ENCODE measurements at regions not wholly inside any gene's neighbourhood (a gene's known extent, or its start where the extent isn't known, plus 50 kb on each side); places are given as distances from the start of the nearest gene placed in this dataset.
"Not testable (repeated sequence)": the region's sequence is repeated elsewhere in the genome, so short reads cannot be mapped to it uniquely, and the experiment has no call there.

DNA sequence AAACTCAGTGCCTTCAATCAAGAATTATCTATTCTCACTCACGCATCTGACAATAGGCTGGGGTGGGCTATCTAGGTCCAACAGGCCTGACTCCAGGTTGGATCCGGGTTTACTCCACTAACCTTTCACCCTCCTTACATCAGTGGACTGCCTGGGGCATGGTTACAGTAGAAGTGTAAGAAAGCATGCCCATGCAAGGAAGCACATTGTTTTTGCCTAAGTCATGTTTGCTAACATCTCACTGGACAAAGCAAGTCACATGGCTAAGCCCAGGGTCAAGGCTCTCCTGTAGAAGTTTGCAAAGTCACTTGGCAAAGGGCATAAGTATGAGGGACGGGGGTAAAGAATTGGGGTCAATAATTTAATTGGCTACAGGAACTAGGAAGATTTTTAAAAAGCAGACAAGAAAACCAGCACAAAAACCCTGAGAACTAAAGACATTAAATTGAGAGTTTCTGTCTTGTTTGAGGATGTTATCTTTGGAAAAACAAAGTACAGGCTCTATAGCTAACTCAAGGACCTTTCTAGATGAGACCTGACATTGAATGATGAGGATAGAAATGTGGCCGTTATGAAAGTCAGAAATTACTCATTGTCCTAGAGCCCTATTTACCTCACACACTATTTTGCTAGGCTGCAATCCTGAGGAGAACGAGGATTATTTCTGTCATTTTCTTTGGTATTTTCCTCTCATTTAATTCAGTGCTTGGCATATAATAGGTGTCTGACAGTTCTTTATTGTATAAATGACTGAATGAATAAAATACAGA is 214.2 kb downstream of the IL20RB start:
- WGBS: 94% methylated on average over 4 of the region's 5 CpGs
- Histone ChIP-seq H3K36me3 (ENCODE audit: insufficient read depth, low read length) (no peaks in the 10 kb centered on the region), H3K9me3 (ENCODE audit: insufficient read depth, low read depth, low read length) (no peaks in the 10 kb centered on the region), H3K4me3 (ENCODE audit: low read length) (no peak overlapping the region), H3K27me3 (ENCODE audit: insufficient read depth, low read length) (no peaks in the 10 kb centered on the region), H3K27ac (ENCODE audit: low read depth, low read length) (no peak overlapping the region), H3K4me1 (ENCODE audit: insufficient read depth, low read length) (no peaks in the 10 kb centered on the region), H3K9ac (ENCODE audit: low read depth, low read length) (no peak overlapping the region)

DNA sequence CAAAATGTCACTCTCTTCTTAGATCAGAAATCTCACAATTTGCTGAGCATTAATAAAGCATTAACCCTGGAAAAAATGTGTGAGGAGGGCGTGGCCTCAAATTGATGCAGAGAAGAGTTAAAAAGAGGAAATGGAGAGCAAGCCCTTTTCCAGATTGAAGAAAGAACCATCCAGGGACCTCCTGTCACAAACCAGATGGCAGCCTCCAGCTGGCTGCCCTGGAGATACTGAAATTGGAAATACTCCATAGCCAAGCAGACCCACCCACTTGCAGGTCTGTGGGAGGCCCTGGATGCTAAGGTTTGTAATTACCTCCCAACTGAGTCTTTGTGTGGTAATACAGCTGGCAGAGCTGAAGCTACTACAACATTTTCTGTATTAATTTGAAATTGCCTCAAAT is 214.9 kb downstream of the IL20RB start:
- Histone ChIP-seq H3K9ac (ENCODE audit: low read depth, low read length) (no peak overlapping the region), H3K4me1 (ENCODE audit: insufficient read depth, low read length) (no peaks in the 10 kb centered on the region), H3K36me3 (ENCODE audit: insufficient read depth, low read length) (no peaks in the 10 kb centered on the region), H3K27me3 (ENCODE audit: insufficient read depth, low read length) (no peaks in the 10 kb centered on the region), H3K27ac (ENCODE audit: low read depth, low read length) (no peak overlapping the region), H3K4me3 (ENCODE audit: low read length) (no peak overlapping the region), H3K9me3 (ENCODE audit: insufficient read depth, low read depth, low read length) (no peaks in the 10 kb centered on the region)
- WGBS: 94% methylated on average over 1 of the region's 1 CpG

DNA sequence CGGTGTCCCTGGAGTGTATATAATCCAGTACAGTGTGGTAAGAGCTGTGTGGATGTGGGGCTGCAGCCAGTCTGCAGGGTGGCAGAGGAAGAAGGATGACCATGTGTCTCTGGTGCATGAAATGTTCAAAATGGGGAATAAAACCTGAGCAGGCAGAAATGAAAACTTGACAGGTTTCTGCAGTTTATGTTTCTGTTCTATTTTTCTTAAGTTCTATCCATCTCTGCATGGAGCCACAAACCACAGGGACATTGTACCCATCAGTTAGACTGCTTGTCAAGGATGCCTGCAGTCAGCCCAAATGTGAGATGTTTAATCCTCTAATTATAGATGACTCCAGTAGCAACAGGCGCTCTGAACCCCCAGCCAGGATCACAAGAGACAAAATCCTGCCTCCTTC is 216.7 kb downstream of the IL20RB start:
- H3K27ac ChIP-seq (ENCODE audit: low read depth, low read length): no peak overlapping the region
- WGBS: 85% methylated on average over 2 of the region's 2 CpGs

DNA sequence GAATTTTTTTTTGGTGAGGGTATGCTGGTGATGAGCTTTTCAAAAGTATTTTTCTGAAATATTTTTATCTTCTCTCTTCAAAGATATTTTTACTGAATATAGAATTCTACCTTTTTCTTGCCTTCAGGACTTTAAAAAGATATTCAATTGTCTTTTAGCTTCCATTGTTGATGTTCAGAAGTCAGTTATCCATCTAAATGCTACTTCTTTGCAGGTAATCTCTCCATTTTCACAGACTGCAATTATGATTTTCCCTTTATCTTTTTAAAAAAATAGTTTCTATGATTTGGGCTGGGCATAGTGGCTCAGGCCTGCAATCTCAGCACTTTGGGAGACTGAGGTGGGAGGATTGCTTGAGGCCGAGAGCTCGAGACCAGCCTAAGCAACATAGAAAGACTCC is 222.4 kb downstream of the IL20RB start:
- H3K27ac ChIP-seq (ENCODE audit: low read depth, low read length): no peak overlapping the region

More for the DNA sequence above, 216.7 kb downstream of the IL20RB start:
- no peaks in the 10 kb centered on the region for H3K27me3 ChIP-seq (ENCODE audit: insufficient read depth, low read length)
- no peaks in the 10 kb centered on the region for H3K4me1 ChIP-seq (ENCODE audit: insufficient read depth, low read length)
- no peak overlapping the region for H3K4me3 ChIP-seq (ENCODE audit: low read length)
- H3K9me3 ChIP-seq (ENCODE audit: insufficient read depth, low read depth, low read length): peaks cover 1% of the 10 kb centered on the region; the same call in 1 of the 2 replicates
- H3K9ac ChIP-seq (ENCODE audit: low read depth, low read length): no peak overlapping the region
- no peaks in the 10 kb centered on the region for H3K36me3 ChIP-seq (ENCODE audit: insufficient read depth, low read length)

DNA sequence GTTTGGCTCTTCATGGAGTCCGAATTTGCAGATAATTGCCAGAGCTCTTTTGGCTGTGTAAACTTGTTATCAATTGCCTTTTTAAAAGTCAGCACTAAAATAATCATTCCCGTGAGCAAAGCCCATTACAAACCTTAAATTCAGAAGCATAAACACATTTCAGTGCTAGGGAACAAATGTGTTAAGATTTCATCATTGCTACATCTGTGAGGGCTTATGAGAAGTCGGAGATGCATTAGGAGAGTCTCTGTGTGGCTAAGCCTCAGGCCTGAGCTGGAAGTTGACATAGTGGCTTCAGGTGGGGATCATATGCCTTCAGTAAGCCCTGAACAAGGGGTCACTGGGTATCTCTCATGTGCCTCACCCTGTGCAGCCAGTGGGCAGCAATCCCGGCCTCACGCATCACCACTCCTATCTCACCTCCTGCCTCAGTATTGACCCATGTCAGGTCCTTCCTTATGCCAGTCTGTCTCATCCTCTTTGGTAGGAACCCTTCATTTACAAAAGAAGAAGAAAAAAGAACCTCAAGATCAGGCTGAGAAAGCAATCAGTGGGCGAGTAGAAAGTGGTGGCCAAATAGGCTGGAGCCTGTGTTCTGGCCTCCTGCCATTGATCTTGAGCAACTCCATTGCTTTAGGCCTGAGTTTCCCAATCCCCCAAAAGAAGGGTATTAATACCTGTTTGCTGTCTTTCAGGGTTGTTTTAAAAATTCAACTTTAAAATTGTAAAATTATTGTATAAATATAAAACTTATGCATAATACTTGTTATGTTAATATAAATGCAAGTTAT is 233.5 kb downstream of the IL20RB start:
- no peak overlapping the region for H3K4me3 ChIP-seq (ENCODE audit: low read length)
- WGBS: 86% methylated on average over 6 of the region's 6 CpGs
- peaks cover 9% of the 10 kb centered on the region; the same call in 1 of the 2 replicates for H3K4me1 ChIP-seq (ENCODE audit: insufficient read depth, low read length)
- H3K36me3 ChIP-seq (ENCODE audit: insufficient read depth, low read length): no peaks in the 10 kb centered on the region
- no peaks in the 10 kb centered on the region for H3K27me3 ChIP-seq (ENCODE audit: insufficient read depth, low read length)
- H3K27ac ChIP-seq (ENCODE audit: low read depth, low read length): no peak overlapping the region
- no peaks in the 10 kb centered on the region for H3K9me3 ChIP-seq (ENCODE audit: insufficient read depth, low read depth, low read length)
- no peak overlapping the region for H3K9ac ChIP-seq (ENCODE audit: low read depth, low read length)

More for the DNA sequence above, 222.4 kb downstream of the IL20RB start:
- Histone ChIP-seq H3K36me3 (ENCODE audit: insufficient read depth, low read length) (no peaks in the 10 kb centered on the region), H3K9ac (ENCODE audit: low read depth, low read length) (no peak overlapping the region), H3K27me3 (ENCODE audit: insufficient read depth, low read length) (no peaks in the 10 kb centered on the region), H3K4me1 (ENCODE audit: insufficient read depth, low read length) (no peaks in the 10 kb centered on the region), H3K4me3 (ENCODE audit: low read length) (no peak overlapping the region), H3K9me3 (ENCODE audit: insufficient read depth, low read depth, low read length) (peaks cover 20% of the 10 kb centered on the region)
- WGBS: no CpG with 5 or more reads among the region's 2 CpGs

DNA sequence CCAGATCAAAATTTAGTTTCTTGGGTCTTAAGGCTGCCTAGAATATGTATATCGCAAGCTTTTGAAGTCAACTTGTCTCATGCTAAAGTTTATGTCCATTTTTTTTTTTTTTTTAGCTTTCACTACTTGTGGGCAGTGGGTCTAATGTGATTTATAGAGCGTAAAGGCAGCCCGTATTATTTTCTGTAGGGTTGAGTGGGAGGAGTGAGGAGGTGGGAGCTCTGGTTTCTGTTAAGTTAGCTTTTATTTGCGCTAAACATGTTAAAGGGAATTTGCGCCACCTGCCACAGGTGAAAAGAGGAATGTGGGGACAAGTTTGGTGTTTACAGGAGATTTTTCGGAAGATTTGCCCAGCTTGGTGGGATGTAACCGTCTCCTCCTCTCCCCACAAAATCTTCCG is 234.2 kb downstream of the IL20RB start:
- Histone ChIP-seq H3K4me1 (ENCODE audit: insufficient read depth, low read length) (peaks cover 9% of the 10 kb centered on the region; the same call in 1 of the 2 replicates), H3K36me3 (ENCODE audit: insufficient read depth, low read length) (no peaks in the 10 kb centered on the region), H3K4me3 (ENCODE audit: low read length) (no peak overlapping the region), H3K27ac (ENCODE audit: low read depth, low read length) (no peak overlapping the region), H3K9me3 (ENCODE audit: insufficient read depth, low read depth, low read length) (no peaks in the 10 kb centered on the region), H3K9ac (ENCODE audit: low read depth, low read length) (no peak overlapping the region), H3K27me3 (ENCODE audit: insufficient read depth, low read length) (no peaks in the 10 kb centered on the region)
- WGBS: 75% methylated on average over 7 of the region's 8 CpGs

DNA sequence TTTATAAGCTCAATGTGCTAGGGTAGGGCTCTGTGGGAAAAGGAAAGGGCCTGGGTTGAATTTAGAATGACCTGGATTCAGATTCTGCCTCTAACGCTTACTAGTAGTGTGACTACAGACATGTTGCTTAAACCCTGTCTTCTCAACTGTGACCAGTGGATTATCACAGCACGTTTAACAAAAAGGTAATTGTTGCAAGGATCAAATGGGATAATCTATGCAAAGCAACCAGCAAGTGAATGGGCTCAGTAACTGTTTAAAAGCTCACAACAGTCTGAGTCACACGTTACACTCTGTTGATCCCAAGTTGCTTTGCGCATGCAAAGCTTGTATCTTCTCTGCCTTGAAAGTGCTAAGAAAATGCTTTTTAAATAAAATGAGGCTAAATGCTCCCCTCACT is 236.5 kb downstream of the IL20RB start:
- H3K9ac ChIP-seq (ENCODE audit: low read depth, low read length): no peak overlapping the region
- no peak overlapping the region for H3K27ac ChIP-seq (ENCODE audit: low read depth, low read length)
- no peaks in the 10 kb centered on the region for H3K27me3 ChIP-seq (ENCODE audit: insufficient read depth, low read length)
- no peak overlapping the region for H3K4me3 ChIP-seq (ENCODE audit: low read length)
- H3K9me3 ChIP-seq (ENCODE audit: insufficient read depth, low read depth, low read length): no peaks in the 10 kb centered on the region
- H3K4me1 ChIP-seq (ENCODE audit: insufficient read depth, low read length): peaks cover 9% of the 10 kb centered on the region; the same call in 1 of the 2 replicates
- H3K36me3 ChIP-seq (ENCODE audit: insufficient read depth, low read length): no peaks in the 10 kb centered on the region
- WGBS: 58% methylated on average over 4 of the region's 4 CpGs

DNA sequence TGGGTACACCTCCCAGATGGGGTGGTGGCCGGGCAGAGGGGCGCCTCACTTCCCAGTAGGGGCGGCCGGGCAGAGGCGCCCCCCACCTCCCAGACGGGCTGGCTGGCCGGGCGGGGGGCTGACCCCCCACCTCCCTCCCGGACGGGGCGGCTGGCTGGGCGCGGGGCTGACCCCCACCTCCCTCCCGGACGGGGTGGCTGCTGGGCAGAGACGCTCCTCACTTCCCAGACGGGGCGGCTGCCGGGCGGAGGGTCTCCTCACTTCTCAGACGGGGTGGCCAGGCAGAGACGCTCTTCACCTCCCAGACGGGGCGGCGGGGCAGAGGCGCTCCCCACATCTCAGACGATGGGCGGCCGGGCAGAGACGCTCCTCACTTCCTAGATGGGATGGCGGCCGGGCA is 240.6 kb downstream of the IL20RB start:
- WGBS: 97% methylated on average over 32 of the region's 32 CpGs
- H3K9ac ChIP-seq (ENCODE audit: low read depth, low read length); H3K9me3 ChIP-seq (ENCODE audit: insufficient read depth, low read depth, low read length); H3K4me1 ChIP-seq (ENCODE audit: insufficient read depth, low read length); H3K27ac ChIP-seq (ENCODE audit: low read depth, low read length); H3K4me3 ChIP-seq (ENCODE audit: low read length); H3K36me3 ChIP-seq (ENCODE audit: insufficient read depth, low read length); H3K27me3 ChIP-seq (ENCODE audit: insufficient read depth, low read length): not testable (repeated sequence)

DNA sequence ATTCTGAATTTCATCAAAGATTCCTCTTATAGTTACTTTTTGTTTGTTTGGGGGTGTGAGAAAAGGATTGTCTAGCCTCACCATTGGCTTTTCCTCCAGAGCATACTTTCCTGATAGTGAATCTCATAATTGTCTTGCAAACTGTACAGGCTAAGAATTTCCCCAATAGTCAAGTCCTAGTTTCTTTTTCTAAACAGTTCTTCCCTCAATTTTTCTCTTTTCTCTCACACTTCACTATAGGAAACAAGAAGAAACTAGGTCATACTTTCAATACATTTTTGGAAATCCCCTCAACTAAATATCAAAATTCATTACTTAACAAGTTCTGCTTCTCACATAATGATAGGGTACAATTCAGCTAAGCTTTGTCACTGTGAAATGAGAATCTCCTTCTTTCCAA is 241.9 kb downstream of the IL20RB start:
- H3K4me1 ChIP-seq (ENCODE audit: insufficient read depth, low read length): peaks cover under 1% of the 10 kb centered on the region; the same call in 1 of the 2 replicates
- no peak overlapping the region for H3K4me3 ChIP-seq (ENCODE audit: low read length)
- H3K9ac ChIP-seq (ENCODE audit: low read depth, low read length): no peak overlapping the region
- no peaks in the 10 kb centered on the region for H3K9me3 ChIP-seq (ENCODE audit: insufficient read depth, low read depth, low read length)
- no peaks in the 10 kb centered on the region for H3K36me3 ChIP-seq (ENCODE audit: insufficient read depth, low read length)
- H3K27me3 ChIP-seq (ENCODE audit: insufficient read depth, low read length): no peaks in the 10 kb centered on the region; the same call in 1 of the 2 replicates
- no peak overlapping the region for H3K27ac ChIP-seq (ENCODE audit: low read depth, low read length)

DNA sequence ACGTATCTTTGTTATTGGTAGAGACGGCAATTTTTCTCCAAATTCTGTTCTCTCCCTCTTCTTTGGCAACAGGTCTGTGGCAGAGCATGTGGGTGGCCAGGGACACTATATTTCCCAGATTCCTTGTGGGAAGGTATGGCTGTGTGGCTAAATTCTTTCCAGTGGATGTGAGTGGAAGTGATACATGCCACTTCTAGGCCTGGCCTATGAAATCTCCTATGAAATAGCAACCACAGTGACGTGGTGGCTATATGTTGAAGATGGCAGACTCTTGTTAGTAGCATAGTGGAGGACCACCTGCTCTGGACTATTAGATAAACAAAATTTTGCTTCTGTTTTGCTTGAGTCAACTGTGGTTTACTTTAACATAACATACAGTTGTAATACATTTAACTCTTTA is 243.3 kb downstream of the IL20RB start:
- no peaks in the 10 kb centered on the region for H3K36me3 ChIP-seq (ENCODE audit: insufficient read depth, low read length)
- no peaks in the 10 kb centered on the region; the same call in 1 of the 2 replicates for H3K27me3 ChIP-seq (ENCODE audit: insufficient read depth, low read length)
- H3K4me3 ChIP-seq (ENCODE audit: low read length): no peak overlapping the region
- no peaks in the 10 kb centered on the region for H3K9me3 ChIP-seq (ENCODE audit: insufficient read depth, low read depth, low read length)
- 100% methylated on average over 3 of the region's 3 CpGs for WGBS
- H3K27ac ChIP-seq (ENCODE audit: low read depth, low read length): no peak overlapping the region
- H3K4me1 ChIP-seq (ENCODE audit: insufficient read depth, low read length): no peaks in the 10 kb centered on the region
- no peak overlapping the region for H3K9ac ChIP-seq (ENCODE audit: low read depth, low read length)

DNA sequence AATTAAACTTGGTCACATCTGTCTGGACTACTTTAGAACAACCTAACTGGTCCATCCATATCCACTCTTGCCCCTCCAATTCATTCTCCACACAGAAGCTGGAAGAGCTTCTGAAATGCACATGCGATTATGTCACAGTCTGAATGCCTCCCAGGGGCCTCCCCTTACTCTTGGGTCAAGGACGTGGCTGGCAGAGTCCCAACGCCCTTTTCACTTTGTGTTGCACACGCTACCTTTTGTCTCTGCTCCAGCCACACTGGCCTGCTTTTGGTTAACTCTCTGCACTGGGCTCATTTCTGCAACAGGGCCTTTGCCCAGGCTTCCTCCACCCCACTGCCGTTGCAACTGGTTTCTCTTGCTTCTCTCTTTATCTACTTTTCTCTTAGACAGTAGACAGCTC is 245.2 kb downstream of the IL20RB start:
- Histone ChIP-seq H3K27ac (ENCODE audit: low read depth, low read length) (no peak overlapping the region), H3K9me3 (ENCODE audit: insufficient read depth, low read depth, low read length) (no peaks in the 10 kb centered on the region), H3K4me1 (ENCODE audit: insufficient read depth, low read length) (no peaks in the 10 kb centered on the region), H3K27me3 (ENCODE audit: insufficient read depth, low read length) (no peaks in the 10 kb centered on the region; the same call in 1 of the 2 replicates), H3K36me3 (ENCODE audit: insufficient read depth, low read length) (no peaks in the 10 kb centered on the region), H3K4me3 (ENCODE audit: low read length) (no peak overlapping the region), H3K9ac (ENCODE audit: low read depth, low read length) (no peak overlapping the region)
- 92% methylated on average over 5 of the region's 5 CpGs for WGBS

Data from HUES64 (cell line).